ENCODE measurements at regions not wholly inside any gene's neighbourhood (a gene's known extent, or its start where the extent isn't known, plus 50 kb on each side); places are given as distances from the start of the nearest gene placed in this dataset.

DNA sequence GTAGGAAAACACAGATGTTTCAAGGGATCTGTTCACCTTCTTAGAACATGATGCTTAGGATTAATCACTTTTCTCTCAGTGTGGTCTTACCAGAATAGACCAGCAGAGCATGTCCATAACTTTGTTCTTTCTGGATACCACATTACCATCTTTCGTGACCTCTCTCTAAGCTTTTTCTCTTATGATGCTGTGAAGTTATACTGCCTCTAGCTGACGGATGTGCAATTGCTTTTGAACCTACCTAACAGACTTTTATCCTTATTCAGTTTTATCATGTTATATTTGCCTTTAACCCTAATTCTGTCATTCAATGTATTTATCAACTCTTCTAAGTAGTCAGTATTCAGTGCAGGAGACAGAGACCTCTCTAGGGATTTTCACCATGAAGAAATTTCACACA lies 246.7 kb downstream of the DACT1 start:
- 86 to 89% methylated on average over 2 of the region's 2 CpGs for WGBS, 2 donors
- Histone ChIP-seq H3K36me3 (ENCODE audit: low read depth, missing control alignments) (no peaks in the 10 kb centered on the region), H3K27me3 (no peaks in the 10 kb centered on the region), H3K4me3 (no peak overlapping the region), H3K4me1 (no peaks in the 10 kb centered on the region), H3K27ac (no peak overlapping the region), H3K9me3 (no peaks in the 10 kb centered on the region)
- DNase-seq = no peak
- intact Hi-C loops (cut with DNase I; ENCODE audit: low total_unique reads) = no loop called here
- TF ChIP-seq, protein P1, sequence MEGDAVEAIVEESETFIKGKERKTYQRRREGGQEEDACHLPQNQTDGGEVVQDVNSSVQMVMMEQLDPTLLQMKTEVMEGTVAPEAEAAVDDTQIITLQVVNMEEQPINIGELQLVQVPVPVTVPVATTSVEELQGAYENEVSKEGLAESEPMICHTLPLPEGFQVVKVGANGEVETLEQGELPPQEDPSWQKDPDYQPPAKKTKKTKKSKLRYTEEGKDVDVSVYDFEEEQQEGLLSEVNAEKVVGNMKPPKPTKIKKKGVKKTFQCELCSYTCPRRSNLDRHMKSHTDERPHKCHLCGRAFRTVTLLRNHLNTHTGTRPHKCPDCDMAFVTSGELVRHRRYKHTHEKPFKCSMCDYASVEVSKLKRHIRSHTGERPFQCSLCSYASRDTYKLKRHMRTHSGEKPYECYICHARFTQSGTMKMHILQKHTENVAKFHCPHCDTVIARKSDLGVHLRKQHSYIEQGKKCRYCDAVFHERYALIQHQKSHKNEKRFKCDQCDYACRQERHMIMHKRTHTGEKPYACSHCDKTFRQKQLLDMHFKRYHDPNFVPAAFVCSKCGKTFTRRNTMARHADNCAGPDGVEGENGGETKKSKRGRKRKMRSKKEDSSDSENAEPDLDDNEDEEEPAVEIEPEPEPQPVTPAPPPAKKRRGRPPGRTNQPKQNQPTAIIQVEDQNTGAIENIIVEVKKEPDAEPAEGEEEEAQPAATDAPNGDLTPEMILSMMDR (IDR thresholded peaks at IDR 0.05) = peak in 1 of 3 experiments; percentile 42
- no peak for TF ChIP-seq POLR2A (IDR thresholded peaks at IDR 0.05)

DNA sequence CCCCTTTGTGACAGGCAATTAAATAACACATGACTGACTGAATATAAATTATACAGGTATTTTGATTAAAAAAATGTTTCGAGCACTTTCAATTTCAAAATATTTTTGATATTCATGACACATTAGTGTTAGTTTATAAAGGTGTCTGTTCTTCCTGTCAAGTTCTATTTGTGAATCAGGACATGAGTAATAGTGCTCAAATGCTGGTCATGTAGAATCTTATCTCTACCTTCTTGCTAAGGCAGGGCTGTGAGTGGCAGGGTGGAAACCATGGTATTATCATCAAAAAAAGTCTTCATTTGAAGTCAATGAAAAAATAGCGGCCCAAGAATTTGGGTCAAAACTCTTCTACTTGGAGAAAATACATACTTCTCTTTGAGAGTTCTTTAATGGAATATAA lies 250.2 kb downstream of the DACT1 start:
- DNase-seq = no peak
- 96 to 98% methylated on average over 2 of the region's 2 CpGs for WGBS, 2 donors

DNA sequence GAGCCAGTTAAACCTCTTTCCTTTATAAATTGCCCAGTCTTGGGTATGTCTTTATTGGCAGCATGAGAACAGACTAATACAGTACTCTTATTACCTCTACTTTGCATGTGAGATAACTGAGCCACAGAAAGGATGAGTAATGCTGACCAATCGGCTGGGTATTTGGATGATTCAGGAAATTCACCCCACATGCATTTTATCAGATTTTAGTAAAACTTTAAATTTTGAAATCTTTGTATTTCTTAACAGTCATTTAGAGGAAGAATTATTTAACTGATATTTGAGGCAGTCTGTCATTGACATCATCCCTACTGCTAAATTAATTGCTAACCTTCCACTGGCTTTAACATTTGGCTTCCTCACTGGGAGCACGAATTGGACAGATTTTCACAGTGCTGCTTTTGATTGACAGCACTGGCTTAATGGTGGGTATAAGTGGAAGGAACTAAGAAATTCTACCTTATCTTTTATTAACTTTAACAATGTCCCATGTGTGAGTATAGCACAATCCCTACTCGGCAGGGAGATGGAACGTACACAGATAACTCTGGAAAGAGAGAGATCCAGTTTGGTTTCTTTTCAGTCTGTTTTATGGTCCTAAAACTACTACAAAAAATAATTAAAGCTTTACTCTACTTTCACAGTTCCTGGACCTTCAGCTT lies 261.0 kb downstream of the DACT1 start:
- no peaks in the 10 kb centered on the region for H3K4me1 ChIP-seq
- no peak for DNase-seq
- intact Hi-C loops (cut with DNase I; ENCODE audit: low total_unique reads) = no loop called here
- WGBS, 2 donors = 83 to 89% methylated on average over 4 of the region's 4 CpGs
- H3K9me3 ChIP-seq = no peaks in the 10 kb centered on the region
- H3K27ac ChIP-seq = no peak overlapping the region
- H3K4me3 ChIP-seq = no peak overlapping the region
- no peaks in the 10 kb centered on the region for H3K36me3 ChIP-seq (ENCODE audit: low read depth, missing control alignments)
- no peaks in the 10 kb centered on the region for H3K27me3 ChIP-seq
- no peak for TF ChIP-seq POLR2A (IDR thresholded peaks at IDR 0.05)
- TF ChIP-seq, protein P1 (IDR thresholded peaks at IDR 0.05) = no peak

More for the DNA sequence above, 250.2 kb downstream of the DACT1 start:
- no peaks in the 10 kb centered on the region for H3K4me1 ChIP-seq
- no peak overlapping the region for H3K4me3 ChIP-seq
- H3K27ac ChIP-seq = no peak overlapping the region
- H3K9me3 ChIP-seq = no peaks in the 10 kb centered on the region
- no peak for TF ChIP-seq POLR2A (IDR thresholded peaks at IDR 0.05)
- TF ChIP-seq, protein P1 (IDR thresholded peaks at IDR 0.05) = no peak
- no peaks in the 10 kb centered on the region for H3K27me3 ChIP-seq
- intact Hi-C loops (cut with DNase I; ENCODE audit: low total_unique reads) = no loop called here
- H3K36me3 ChIP-seq (ENCODE audit: low read depth, missing control alignments) = no peaks in the 10 kb centered on the region

DNA sequence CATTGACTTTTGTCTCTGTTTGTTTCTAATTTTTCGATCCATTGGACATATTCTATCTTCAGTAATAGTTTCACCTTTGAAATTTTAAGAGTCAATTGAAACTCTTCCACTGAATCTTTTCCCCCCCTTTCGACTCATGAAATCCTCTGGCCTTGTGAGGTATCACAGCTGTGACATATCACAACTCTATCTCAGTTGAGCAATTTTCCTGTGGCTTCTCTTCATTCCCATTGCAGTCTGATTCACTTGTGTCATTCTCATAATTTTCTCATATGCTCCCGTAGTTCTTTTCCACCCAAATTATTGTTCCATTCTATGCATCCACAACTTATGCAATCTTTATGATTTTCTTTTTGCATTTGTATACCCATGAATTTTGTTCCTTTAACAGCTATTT lies 261.6 kb downstream of the DACT1 start:
- Histone ChIP-seq H3K4me3 (no peak overlapping the region), H3K4me1 (no peaks in the 10 kb centered on the region), H3K27me3 (no peaks in the 10 kb centered on the region), H3K27ac (no peak overlapping the region), H3K36me3 (ENCODE audit: low read depth, missing control alignments) (no peaks in the 10 kb centered on the region), H3K9me3 (no peaks in the 10 kb centered on the region)
- intact Hi-C loops (cut with DNase I; ENCODE audit: low total_unique reads) = no loop called here
- TF ChIP-seq, protein P1 (IDR thresholded peaks at IDR 0.05) = no peak
- TF ChIP-seq POLR2A (IDR thresholded peaks at IDR 0.05) = no peak
- WGBS, 2 donors = 78 to 80% methylated on average over 3 of the region's 3 CpGs
- no peak for DNase-seq

DNA sequence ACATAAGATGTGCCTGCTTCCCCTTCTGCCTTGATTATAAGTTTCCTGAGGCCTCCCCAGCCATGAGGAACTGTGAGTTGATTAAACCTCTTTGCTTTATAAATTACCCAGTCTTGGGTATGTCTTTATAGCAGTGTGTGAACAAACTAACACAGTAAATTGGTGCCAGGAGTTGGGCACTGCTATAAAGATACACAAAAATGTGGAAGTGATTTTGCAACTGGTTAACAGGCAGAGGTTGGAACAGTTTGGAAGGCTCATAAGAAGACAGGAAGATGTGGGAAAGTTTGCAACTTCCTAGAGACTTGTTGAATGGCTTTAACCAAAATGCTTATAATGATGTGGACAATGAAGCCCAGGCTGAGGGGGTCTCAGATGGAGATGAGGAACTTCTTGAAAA lies 264.1 kb downstream of the DACT1 start:
- no peak for TF ChIP-seq POLR2A (IDR thresholded peaks at IDR 0.05)
- TF ChIP-seq, protein P1 (IDR thresholded peaks at IDR 0.05) = no peak
- Histone ChIP-seq H3K9me3 (no peaks in the 10 kb centered on the region), H3K36me3 (ENCODE audit: low read depth, missing control alignments) (no peaks in the 10 kb centered on the region), H3K4me1 (no peaks in the 10 kb centered on the region), H3K4me3 (no peak overlapping the region), H3K27me3 (no peaks in the 10 kb centered on the region), H3K27ac (no peak overlapping the region)
- no peak for DNase-seq
- intact Hi-C loops (cut with DNase I; ENCODE audit: low total_unique reads) = no loop called here
